H1 (cell line): ENCODE measurements at regions not wholly inside any gene's neighbourhood (a gene's known extent, or its start where the extent isn't known, plus 50 kb on each side); places are given as distances from the start of the nearest gene placed in this dataset.
A peak's percentile ranks its signal among the peaks of the same experiment; 100 is the strongest.

Experiments
- CTCF ChIA-PET: fragments of 300-600 bp; sonication (Branson Sonifier 250); formaldehyde crosslinking; loops from one replicate; lab custom pipeline; 2021; ENCODE audit not compliant: partially characterized antibody; lab: Charles Lee
- POLR2A ChIA-PET: fragments of 300-600 bp; sonication (Branson Sonifier 250); formaldehyde crosslinking; loops from one replicate; lab custom pipeline; 2021; ENCODE audit warnings: inconsistent platforms; ENCODE audit not compliant: partially characterized antibody; lab: Charles Lee
- DNase-seq, 2 experiments: peaks; one replicate each; pipeline versions ENCODE4 v3.0.0 to v3.0.0-alpha.2; 2010 to 2022; ENCODE audit warnings: low spot score in 2 of 2, low read depth in 1 of 2, mixed read lengths in 1 of 2
- FAIRE-seq: peaks from 2 replicates; lab custom pipeline; 2011; peaks lifted over from hg19 to GRCh38; lab: Jason Lieb, UNC
- H2AFZ ChIP-seq: 2 replicates; pipeline ENCODE4 v1.8.1; 2012; ENCODE audit warnings: low read length, inconsistent platforms
- H2AK5ac ChIP-seq: 2 replicates; pipeline ENCODE4 v1.6.1; 2013; ENCODE audit warnings: low read depth, low read length
- H2BK120ac ChIP-seq: replicated peaks from 2 replicates; pipeline ENCODE3; 2013; ENCODE audit warnings: low read depth, low read length, inconsistent platforms
- H2BK12ac ChIP-seq: 2 replicates; pipeline ENCODE4 v1.6.1; 2013; ENCODE audit warnings: low read depth, low read length
- H2BK15ac ChIP-seq: 2 replicates; pipeline ENCODE4 v1.6.1; 2013; ENCODE audit warnings: low read length
- H2BK20ac ChIP-seq: 2 replicates; pipeline ENCODE4 v1.6.1; 2013; ENCODE audit warnings: low read length
- H2BK5ac ChIP-seq: 2 replicates; pipeline ENCODE4 v1.6.1; 2013; ENCODE audit warnings: low read depth, low read length
- H3K14ac ChIP-seq: 2 replicates; pipeline ENCODE4 v1.6.1; 2013; ENCODE audit warnings: inconsistent platforms; ENCODE audit not compliant: insufficient read length
- H3K18ac ChIP-seq: 2 replicates; pipeline ENCODE4 v1.6.1; 2013; ENCODE audit warnings: low read length; ENCODE audit errors: extremely low read depth
- H3K23ac ChIP-seq: 2 replicates; pipeline ENCODE4 v1.6.1; 2013; ENCODE audit warnings: inconsistent platforms; ENCODE audit not compliant: insufficient read length
- H3K23me2 ChIP-seq: 2 replicates; pipeline ENCODE4 v1.6.1; 2013; ENCODE audit warnings: low read depth, low read length
- H3K27ac ChIP-seq: 2 replicates; pipeline ENCODE4 v1.6.1; 2011; ENCODE audit warnings: low read depth, low read length, inconsistent platforms
- H3K27me3 ChIP-seq, 4 experiments: replicated peaks in 1 of 4; 1 replicate in 1 of 4; 2 replicates in 3 of 4; pipeline versions ENCODE4 v1.6.1 to v1.8.1; 2011 to 2013; ENCODE audit warnings: low read length in 3 of 4, mild to moderate bottlenecking in 3 of 4, inconsistent platforms in 2 of 4, mixed read lengths in 2 of 4, moderate library complexity in 1 of 4; ENCODE audit not compliant: control insufficient read depth in 3 of 4, insufficient read depth in 3 of 4; ENCODE audit errors: extremely low read depth in 1 of 4
- H3K36me3 ChIP-seq, 4 experiments: 2 replicates each; pipeline versions ENCODE4 v1.6.1 to v1.8.1; 2011 to 2013; ENCODE audit warnings: mild to moderate bottlenecking in 4 of 4, low read length in 3 of 4, moderate library complexity in 2 of 4, control low read depth in 1 of 4, inconsistent platforms in 1 of 4; ENCODE audit not compliant: insufficient read depth in 4 of 4, control insufficient read depth in 2 of 4
- H3K4ac ChIP-seq: replicated peaks from 2 replicates; pipeline ENCODE3; 2013; ENCODE audit warnings: low read length, low read depth, mixed read lengths, inconsistent platforms; ENCODE audit not compliant: insufficient read length
- H3K4me1 ChIP-seq, 4 experiments: replicated peaks in 1 of 4; 1 replicate in 1 of 4; 2 replicates in 3 of 4; pipeline versions ENCODE4 v1.6.1 to v1.8.1; 2011 to 2013; ENCODE audit warnings: low read length in 3 of 4, inconsistent platforms in 2 of 4, mixed read lengths in 1 of 4; ENCODE audit not compliant: insufficient read depth in 4 of 4, control insufficient read depth in 3 of 4
- H3K4me2 ChIP-seq, 2 experiments: 2 replicates each; pipeline versions ENCODE4 v1.6.1 to v1.8.1; 2011 to 2013; ENCODE audit warnings: low read depth in 2 of 2, low read length in 2 of 2, control low read depth in 1 of 2, inconsistent platforms in 1 of 2, mild to moderate bottlenecking in 1 of 2; ENCODE audit not compliant: insufficient read depth in 1 of 2
- H3K4me3 ChIP-seq, 4 experiments: fragments of 200-600, 300-600 bp in 1 of 4; sonication (generic), shearing (Covaris generic), sonication (Bioruptor Twin) in 1 of 4; 2 replicates each; pipeline versions ENCODE4 v1.5.1 to v1.8.1; 2011 to 2016; ENCODE audit warnings: low read length in 4 of 4, low read depth in 3 of 4, control low read depth in 2 of 4, inconsistent platforms in 2 of 4, mild to moderate bottlenecking in 2 of 4, mixed read lengths in 1 of 4, moderate library complexity in 1 of 4; ENCODE audit not compliant: insufficient read depth in 2 of 4; ENCODE audit errors: extremely low read depth in 1 of 4
- H3K56ac ChIP-seq: replicated peaks from 2 replicates; pipeline ENCODE3; 2013; ENCODE audit warnings: low read depth, mild to moderate bottlenecking, mixed read lengths, low read length, inconsistent platforms; ENCODE audit not compliant: insufficient read length
- H3K79me1 ChIP-seq: 2 replicates; pipeline ENCODE4 v1.6.1; 2013; ENCODE audit warnings: low read depth, low read length, control low read depth
- H3K79me2 ChIP-seq, 2 experiments: 2 replicates each; pipeline versions ENCODE4 v1.6.1 to v1.8.1; 2012 to 2013; ENCODE audit warnings: low read length in 2 of 2, mild to moderate bottlenecking in 2 of 2, inconsistent platforms in 1 of 2; ENCODE audit not compliant: insufficient read depth in 2 of 2, control insufficient read depth in 1 of 2
- H3K9ac ChIP-seq, 4 experiments: replicated peaks in 1 of 4; 1 replicate in 1 of 4; 2 replicates in 3 of 4; pipeline versions ENCODE4 v1.6.1 to v1.8.1; 2011 to 2013; ENCODE audit warnings: low read depth in 3 of 4, low read length in 3 of 4, control low read depth in 2 of 4, mild to moderate bottlenecking in 2 of 4, moderate library complexity in 2 of 4, inconsistent platforms in 1 of 4; ENCODE audit errors: extremely low read depth in 1 of 4
- H3K9me3 ChIP-seq, 2 experiments: 2 replicates each; pipeline versions ENCODE4 v1.6.1 to v1.8.1; 2012 to 2013; ENCODE audit warnings: mild to moderate bottlenecking in 2 of 2, moderate library complexity in 2 of 2, control low read depth in 1 of 2, inconsistent platforms in 1 of 2, low read depth in 1 of 2, low read length in 1 of 2, mixed read lengths in 1 of 2; ENCODE audit not compliant: insufficient read depth in 2 of 2
- H4K20me1 ChIP-seq, 2 experiments: replicated peaks in 1 of 2; 2 replicates each; pipeline versions ENCODE3 to v1.8.1; 2011 to 2013; ENCODE audit warnings: inconsistent platforms in 2 of 2, low read length in 2 of 2, mild to moderate bottlenecking in 1 of 2; ENCODE audit not compliant: insufficient read depth in 2 of 2, control insufficient read depth in 1 of 2
- H4K5ac ChIP-seq: 2 replicates; pipeline ENCODE4 v1.6.1; 2013; ENCODE audit warnings: low read length, low read depth, mixed read lengths, inconsistent platforms; ENCODE audit not compliant: insufficient read length
- H4K8ac ChIP-seq: 2 replicates; pipeline ENCODE4 v1.8.0; 2013; ENCODE audit warnings: mild to moderate bottlenecking, moderate library complexity, low read length, inconsistent platforms; ENCODE audit not compliant: insufficient read depth; ENCODE audit errors: extremely low read depth
- H4K91ac ChIP-seq: replicated peaks from 2 replicates; pipeline ENCODE3; 2013; ENCODE audit warnings: low read length, mixed read lengths, inconsistent platforms; ENCODE audit not compliant: insufficient read length
- ASH2L ChIP-seq: fragments of 200-600, 300-600 bp; sonication (generic); IDR thresholded peaks from one replicate; pipeline ENCODE4 v1.7.1; 2017; ENCODE audit warnings: low read length
- CBX8 ChIP-seq: fragments of 300-800, 300-1000 bp; sonication (generic); IDR thresholded peaks from 2 replicates; pipeline ENCODE4 v1.7.1; 2016; ENCODE audit warnings: low read depth, low read length, borderline replicate concordance
- E2F6 ChIP-seq: IDR thresholded peaks from 2 replicates; pipeline ENCODE4 v1.6.1; 2012; ENCODE audit warnings: inconsistent platforms
- EGR1 ChIP-seq: IDR thresholded peaks from 2 replicates; pipeline ENCODE4 v1.6.1; 2011; ENCODE audit warnings: low read depth, low read length, borderline replicate concordance
- EP300 ChIP-seq, 2 experiments: IDR thresholded peaks; 1 replicate in 1 of 2; 2 replicates in 1 of 2; pipeline ENCODE4 v1.6.1; 2011 to 2012; ENCODE audit warnings: low read depth in 2 of 2, low read length in 2 of 2, mild to moderate bottlenecking in 2 of 2, borderline replicate concordance in 1 of 2, inconsistent platforms in 1 of 2, moderate library complexity in 1 of 2
- FOSL1 ChIP-seq: IDR thresholded peaks from 2 replicates; pipeline ENCODE4 v1.6.1; 2011; ENCODE audit warnings: mild to moderate bottlenecking, low read depth, low read length, moderate library complexity; ENCODE audit not compliant: insufficient read depth
- JUN ChIP-seq: IDR thresholded peaks from 2 replicates; pipeline ENCODE4 v1.6.1; 2011; ENCODE audit warnings: low read depth, mild to moderate bottlenecking, improper control_type of control experiment, low read length
- MAFK ChIP-seq: IDR thresholded peaks from 2 replicates; pipeline ENCODE4 v1.6.1; 2012; ENCODE audit warnings: low read depth, mild to moderate bottlenecking, improper control_type of control experiment, low read length
- NANOG ChIP-seq: IDR thresholded peaks from 2 replicates; pipeline ENCODE4 v1.6.1; 2011; ENCODE audit warnings: low read length, low read depth, mild to moderate bottlenecking, inconsistent platforms; ENCODE audit not compliant: insufficient read depth, poor library complexity, severe bottlenecking
- POLR2A ChIP-seq, 2 experiments: IDR thresholded peaks; 1 replicate in 1 of 2; 2 replicates in 1 of 2; pipeline ENCODE4 v1.6.1; 2011; ENCODE audit warnings: low read depth in 2 of 2, low read length in 2 of 2, mild to moderate bottlenecking in 2 of 2; ENCODE audit errors: control extremely low read depth in 1 of 2
- RFX5 ChIP-seq: IDR thresholded peaks from 2 replicates; pipeline ENCODE4 v1.6.1; 2011; ENCODE audit warnings: low read depth, low read length, improper control_type of control experiment, borderline replicate concordance
- SUZ12 ChIP-seq: fragments of 200-600 bp; sonication (generic); IDR thresholded peaks from 2 replicates; pipeline ENCODE4 v1.6.1; 2012; ENCODE audit warnings: mild to moderate bottlenecking, inconsistent platforms, low read length, moderate library complexity, mixed read lengths
- ZNF274 ChIP-seq: IDR thresholded peaks from 2 replicates; pipeline ENCODE4 v1.7.0; 2012; ENCODE audit warnings: low read length, borderline replicate concordance; ENCODE audit errors: extremely low read depth
- WGBS, 2 experiments: shearing (Covaris generic) in 1 of 2; methylation state at CpG; one replicate each; pipeline versions ENCODE4 v1.1.6 to v1.1.7; 2013 to 2015; ENCODE audit warnings: low lambda C conversion rate in 2 of 2, mixed read lengths in 2 of 2, inconsistent platforms in 1 of 2, low coverage in 1 of 2, missing lambda C conversion rate in 1 of 2; ENCODE audit not compliant: insufficient replicate concordance in 2 of 2, insufficient coverage in 1 of 2, insufficient read length in 1 of 2; ENCODE audit errors: extremely low coverage in 1 of 2, missing lambda C conversion rate in 1 of 2; 5-methylcytosine and 5-hydroxymethylcytosine counted together

- no peak overlapping the region for H4K8ac ChIP-seq
- WGBS, 2 experiments: 87% methylated on average over 3 of the region's 3 CpGs; no CpG with 5 or more reads in 1 of the 2 experiments
- 0 out of 2 replicates have a peak overlapping the region, but pooled peaks have one; percentile 44 for H2AFZ ChIP-seq
- H2BK20ac ChIP-seq: no peak overlapping the region
- H3K27me3 ChIP-seq: no peaks in the 10 kb centered on the region
- H2BK120ac ChIP-seq: no peak overlapping the region
- H3K9ac ChIP-seq: no peak overlapping the region
- no peak for FAIRE-seq
- no peak overlapping the region for H3K27ac ChIP-seq
- no peak overlapping the region for H3K23ac ChIP-seq
- ChIA-PET POLR2A (interaction anchor here (0.7 kb wide), 1 partner anchor 36 kb away, joined by 3 read pairs; no protein-coding TSS in a partner anchor), CTCF (no interaction called here)
- H3K79me2 ChIP-seq: no peaks in the 10 kb centered on the region
- H3K56ac ChIP-seq: no peak overlapping the region
- H4K5ac ChIP-seq: no peak overlapping the region
- H3K18ac ChIP-seq: no peak overlapping the region
- H3K4me1 ChIP-seq: no peaks in the 10 kb centered on the region
- H4K91ac ChIP-seq: no peak overlapping the region
- H3K14ac ChIP-seq: no peak overlapping the region
- no peak overlapping the region for H2BK12ac ChIP-seq
- no peak overlapping the region for H3K4ac ChIP-seq
- no peaks in the 10 kb centered on the region for H3K36me3 ChIP-seq
- no peak overlapping the region for H2AK5ac ChIP-seq
- H4K20me1 ChIP-seq: no peaks in the 10 kb centered on the region
- no peaks in the 10 kb centered on the region for H3K9me3 ChIP-seq
- H3K23me2 ChIP-seq: no peaks in the 10 kb centered on the region
- no peak for DNase-seq
- no peak overlapping the region for H2BK5ac ChIP-seq
- peak overlapping the region; percentile 72; the same call in 1 of the 2 replicates for H2BK15ac ChIP-seq
- H3K79me1 ChIP-seq: no peaks in the 10 kb centered on the region
- no peak overlapping the region for H3K4me2 ChIP-seq
- H3K4me3 ChIP-seq: no peak overlapping the region
- TF ChIP-seq CBX8 (no peak), EP300 (IDR thresholded peaks at IDR 0.05; ENCODE audit: borderline replicate concordance in 1 of 2, low read depth in 2 of 2, low read length in 2 of 2) (no peak), EGR1 (no peak), POLR2A (IDR thresholded peaks at IDR 0.05; ENCODE audit: control extremely low read depth in 1 of 2, low read depth in 2 of 2, low read length in 2 of 2) (no peak), JUN (no peak), NANOG (no peak), SUZ12 (no peak), ZNF274 (no peak), MAFK (no peak), E2F6 (no peak), ASH2L (no peak), FOSL1 (no peak), RFX5 (no peak)
Measured at GRCh38 chr2:83850071-83850725, 608.9 kb downstream of the SUCLG1 start.
